Cardiac muscle cell (in vitro differentiated cells and primary cell): ENCODE measurements at regions not wholly inside any gene's neighbourhood (a gene's known extent, or its start where the extent isn't known, plus 50 kb on each side); places are given as distances from the start of the nearest gene placed in this dataset.

Source experiments
- DNase-seq, 2 donors: peaks; one replicate each; pipeline versions ENCODE4 v3.0.0 to v3.0.0-alpha.2; 2010 to 2017; ENCODE audit warnings: low read depth in 1 of 2, low spot score in 1 of 2
- H3K27ac ChIP-seq: fragments of 200-600 bp; sonication (generic); 2 replicates; pipeline ENCODE4 v1.5.1; 2016
- H3K27me3 ChIP-seq: fragments of 200-600 bp; sonication (generic); 2 replicates; pipeline ENCODE4 v1.6.0; 2016; ENCODE audit warnings: control low read depth
- H3K36me3 ChIP-seq: fragments of 200-600 bp; sonication (generic); 2 replicates; pipeline ENCODE4 v1.5.1; 2016; ENCODE audit warnings: control low read depth
- H3K4me1 ChIP-seq: fragments of 200-600 bp; sonication (generic); 2 replicates; pipeline ENCODE4 v1.8.1; 2017; ENCODE audit warnings: low read depth, mild to moderate bottlenecking, mixed run types
- H3K4me3 ChIP-seq: fragments of 200-600 bp; sonication (generic); 2 replicates; pipeline ENCODE4 v1.5.1; 2016; ENCODE audit warnings: mild to moderate bottlenecking
- H3K9me3 ChIP-seq: fragments of 200-600 bp; sonication (generic); 2 replicates; pipeline ENCODE4 v1.5.1; 2017; ENCODE audit warnings: low read depth, mild to moderate bottlenecking, control low read depth
- TF ChIP-seq, protein P1 (sequence below): IDR thresholded peaks from 2 replicates; pipeline ENCODE4 v1.5.1; 2012; ENCODE audit warnings: low read depth, mild to moderate bottlenecking, low read length

DNA sequence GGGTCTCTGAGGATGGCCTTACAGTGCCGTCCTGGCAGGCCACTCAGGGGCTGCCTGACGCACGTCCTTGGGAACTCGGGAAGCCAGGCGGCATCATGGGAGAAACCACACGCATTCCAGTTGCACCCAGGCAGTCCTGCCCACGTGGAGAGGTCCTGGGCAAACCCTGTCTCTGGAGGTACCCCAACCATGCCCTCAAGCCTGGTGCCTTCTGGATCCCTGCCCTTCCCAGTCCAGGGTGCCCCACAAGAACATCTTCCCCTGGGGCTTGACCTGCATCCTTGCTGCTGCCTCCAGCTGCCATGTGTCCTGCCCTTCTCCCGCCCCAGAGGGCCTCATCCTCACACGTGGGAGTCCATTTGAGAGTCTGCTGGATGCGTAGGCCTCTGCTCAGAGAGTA lies 200.3 kb upstream of the PPP2R2D start:
- Histone ChIP-seq H3K4me1 (no peaks in the 10 kb centered on the region), H3K9me3 (no peaks in the 10 kb centered on the region), H3K27ac (no peak overlapping the region), H3K4me3 (no peak overlapping the region), H3K36me3 (no peaks in the 10 kb centered on the region), H3K27me3 (no peaks in the 10 kb centered on the region)
- TF ChIP-seq, protein P1, sequence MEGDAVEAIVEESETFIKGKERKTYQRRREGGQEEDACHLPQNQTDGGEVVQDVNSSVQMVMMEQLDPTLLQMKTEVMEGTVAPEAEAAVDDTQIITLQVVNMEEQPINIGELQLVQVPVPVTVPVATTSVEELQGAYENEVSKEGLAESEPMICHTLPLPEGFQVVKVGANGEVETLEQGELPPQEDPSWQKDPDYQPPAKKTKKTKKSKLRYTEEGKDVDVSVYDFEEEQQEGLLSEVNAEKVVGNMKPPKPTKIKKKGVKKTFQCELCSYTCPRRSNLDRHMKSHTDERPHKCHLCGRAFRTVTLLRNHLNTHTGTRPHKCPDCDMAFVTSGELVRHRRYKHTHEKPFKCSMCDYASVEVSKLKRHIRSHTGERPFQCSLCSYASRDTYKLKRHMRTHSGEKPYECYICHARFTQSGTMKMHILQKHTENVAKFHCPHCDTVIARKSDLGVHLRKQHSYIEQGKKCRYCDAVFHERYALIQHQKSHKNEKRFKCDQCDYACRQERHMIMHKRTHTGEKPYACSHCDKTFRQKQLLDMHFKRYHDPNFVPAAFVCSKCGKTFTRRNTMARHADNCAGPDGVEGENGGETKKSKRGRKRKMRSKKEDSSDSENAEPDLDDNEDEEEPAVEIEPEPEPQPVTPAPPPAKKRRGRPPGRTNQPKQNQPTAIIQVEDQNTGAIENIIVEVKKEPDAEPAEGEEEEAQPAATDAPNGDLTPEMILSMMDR = no peak
- no peak for DNase-seq

DNA sequence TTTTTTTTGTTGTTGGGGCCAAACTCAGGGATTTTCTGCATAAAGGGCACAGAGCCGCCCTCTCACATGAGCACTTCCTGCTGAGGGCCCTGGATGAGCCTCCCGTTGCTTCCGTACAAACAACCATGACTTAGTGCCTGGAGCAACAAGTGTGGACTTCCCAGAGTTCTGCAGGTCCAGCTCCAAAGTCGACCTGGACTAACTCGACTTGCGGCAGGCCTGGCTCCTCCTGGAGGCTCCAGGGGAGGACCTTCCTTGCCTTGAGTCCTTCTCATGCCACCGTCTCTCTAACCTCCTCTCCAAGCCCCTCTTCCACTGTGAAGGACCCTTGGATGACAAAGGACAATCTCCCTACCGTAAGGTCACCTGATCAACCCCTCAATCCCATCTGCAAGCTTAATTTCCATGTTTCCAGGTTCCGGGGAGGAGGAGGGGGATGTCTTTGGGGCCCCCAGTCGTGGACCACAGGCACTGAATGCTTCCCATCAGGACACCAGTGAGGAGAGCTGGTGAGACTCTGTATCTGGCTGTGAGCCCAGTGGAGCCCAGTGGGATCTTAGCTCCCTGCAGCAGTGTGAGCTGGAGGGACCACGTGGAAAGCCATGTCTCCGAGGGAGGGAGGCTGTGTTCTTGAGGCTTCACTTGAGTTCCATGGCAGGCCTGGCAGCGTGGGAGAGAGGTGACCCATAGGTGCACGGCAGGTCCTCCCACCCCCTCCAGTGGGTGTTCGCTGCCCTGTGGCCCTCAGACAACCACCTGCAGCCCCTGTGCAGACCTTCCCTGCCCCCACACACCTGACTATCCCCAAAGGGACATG lies 199.5 kb upstream of the PPP2R2D start:
- no peaks in the 10 kb centered on the region for H3K27me3 ChIP-seq
- no peak overlapping the region for H3K27ac ChIP-seq
- no peaks in the 10 kb centered on the region for H3K36me3 ChIP-seq
- H3K9me3 ChIP-seq = no peaks in the 10 kb centered on the region
- no peak for DNase-seq
- H3K4me3 ChIP-seq = no peak overlapping the region
- H3K4me1 ChIP-seq = no peaks in the 10 kb centered on the region
- TF ChIP-seq, protein P1 = no peak

DNA sequence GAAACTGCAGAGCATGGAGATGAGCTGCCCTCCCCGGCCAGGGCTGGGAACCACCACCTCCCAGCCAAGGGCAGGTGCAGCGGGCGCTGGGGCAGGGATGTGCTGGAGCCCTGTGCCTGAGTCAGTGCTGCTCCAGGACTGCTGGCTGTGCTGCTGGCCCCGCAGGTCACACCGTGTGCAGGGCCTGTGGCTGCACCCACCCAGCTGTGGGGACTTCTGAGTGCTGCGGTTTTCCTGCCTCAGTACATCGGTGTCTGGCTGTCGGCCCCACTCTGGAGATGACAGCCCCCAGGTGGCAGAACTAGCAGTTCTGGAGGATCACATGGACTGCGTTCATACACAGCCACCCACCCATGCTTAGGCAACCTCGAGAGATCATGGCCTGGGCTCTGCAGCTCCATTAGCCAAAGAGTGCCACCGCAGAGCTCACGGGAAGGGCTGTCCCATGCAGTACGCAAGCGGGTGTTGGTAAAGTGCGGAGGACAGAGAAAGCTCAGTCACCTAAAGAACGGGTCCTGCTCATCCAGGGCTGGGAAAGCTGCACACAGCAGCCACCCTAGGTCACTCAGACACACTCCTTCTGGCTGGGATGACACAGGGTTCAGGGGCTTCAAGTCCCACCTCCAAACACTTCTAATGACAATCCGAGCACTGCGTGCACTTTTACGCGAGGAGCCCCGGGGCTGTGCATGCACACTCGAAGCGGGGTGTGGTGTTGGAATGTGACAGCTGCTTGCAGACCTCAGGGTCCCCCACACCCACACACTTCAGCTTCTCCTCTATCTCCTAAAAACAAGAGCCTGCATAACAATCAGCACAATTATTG lies 198.1 kb upstream of the PPP2R2D start:
- TF ChIP-seq, protein P1 = no peak
- DNase-seq = no peak
- H3K27me3 ChIP-seq = no peaks in the 10 kb centered on the region
- H3K4me1 ChIP-seq = no peaks in the 10 kb centered on the region
- no peak overlapping the region for H3K4me3 ChIP-seq
- H3K36me3 ChIP-seq = no peaks in the 10 kb centered on the region
- no peak overlapping the region for H3K27ac ChIP-seq
- H3K9me3 ChIP-seq = no peaks in the 10 kb centered on the region

DNA sequence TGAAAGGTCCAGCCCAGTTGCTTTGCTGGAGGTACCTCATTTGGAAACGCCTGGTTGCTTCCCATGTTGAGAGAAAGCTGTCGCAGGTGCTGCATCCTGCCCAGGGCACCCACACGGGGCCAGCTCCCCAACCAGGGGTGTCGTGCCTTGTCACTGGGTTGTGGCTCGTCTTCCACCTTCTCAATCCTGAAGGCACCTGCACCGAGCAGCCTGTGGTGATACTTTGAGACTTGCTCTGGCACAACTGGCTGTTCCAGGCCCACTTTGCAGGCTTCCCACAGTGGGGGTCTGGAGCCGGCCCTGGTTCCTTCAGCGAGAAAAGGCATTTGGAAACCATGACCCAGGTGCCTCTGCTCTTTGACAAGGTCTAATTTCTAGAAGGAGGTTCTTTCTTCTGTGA lies 197.3 kb upstream of the PPP2R2D start:
- TF ChIP-seq, protein P1 = no peak
- H3K27ac ChIP-seq = no peak overlapping the region
- no peaks in the 10 kb centered on the region for H3K4me1 ChIP-seq
- no peaks in the 10 kb centered on the region for H3K9me3 ChIP-seq
- no peaks in the 10 kb centered on the region for H3K36me3 ChIP-seq
- no peak for DNase-seq
- no peak overlapping the region for H3K4me3 ChIP-seq
- H3K27me3 ChIP-seq = no peaks in the 10 kb centered on the region

DNA sequence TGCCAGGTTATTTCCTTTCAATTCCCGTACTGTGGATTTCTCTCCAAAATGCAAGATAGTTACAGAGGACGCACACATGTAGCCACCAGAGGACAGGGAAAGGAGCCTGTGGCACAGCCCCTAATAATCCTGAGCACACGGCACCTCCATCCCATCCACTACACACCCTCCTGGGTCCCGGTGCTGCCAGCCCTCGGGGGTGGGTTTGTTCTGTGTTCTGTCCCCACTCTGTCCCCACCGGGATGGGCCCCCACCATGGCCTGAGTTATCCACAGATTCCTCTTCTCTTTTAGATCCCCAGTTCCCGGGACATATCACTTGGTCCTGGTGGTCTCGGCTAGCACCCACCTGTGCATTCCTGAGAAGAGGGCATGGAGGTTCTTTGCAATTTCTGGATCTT lies 196.9 kb upstream of the PPP2R2D start:
- no peak for DNase-seq
- TF ChIP-seq, protein P1 = no peak
- no peaks in the 10 kb centered on the region for H3K4me1 ChIP-seq
- H3K9me3 ChIP-seq = no peaks in the 10 kb centered on the region
- H3K4me3 ChIP-seq = no peak overlapping the region
- no peaks in the 10 kb centered on the region for H3K27me3 ChIP-seq
- no peak overlapping the region for H3K27ac ChIP-seq
- no peaks in the 10 kb centered on the region for H3K36me3 ChIP-seq
